Dermis blood vessel endothelial cell (primary cell): ENCODE measurements at regions not wholly inside any gene's neighbourhood (a gene's known extent, or its start where the extent isn't known, plus 50 kb on each side); places are given as distances from the start of the nearest gene placed in this dataset.

Experiments
- DNase-seq: peaks from one replicate; pipeline ENCODE4 v3.0.0; 2010

GRCh38 chr5:112628214-112628980 lies 109.3 kb upstream of the APC start:
- DNase-seq: no peak

DNA sequence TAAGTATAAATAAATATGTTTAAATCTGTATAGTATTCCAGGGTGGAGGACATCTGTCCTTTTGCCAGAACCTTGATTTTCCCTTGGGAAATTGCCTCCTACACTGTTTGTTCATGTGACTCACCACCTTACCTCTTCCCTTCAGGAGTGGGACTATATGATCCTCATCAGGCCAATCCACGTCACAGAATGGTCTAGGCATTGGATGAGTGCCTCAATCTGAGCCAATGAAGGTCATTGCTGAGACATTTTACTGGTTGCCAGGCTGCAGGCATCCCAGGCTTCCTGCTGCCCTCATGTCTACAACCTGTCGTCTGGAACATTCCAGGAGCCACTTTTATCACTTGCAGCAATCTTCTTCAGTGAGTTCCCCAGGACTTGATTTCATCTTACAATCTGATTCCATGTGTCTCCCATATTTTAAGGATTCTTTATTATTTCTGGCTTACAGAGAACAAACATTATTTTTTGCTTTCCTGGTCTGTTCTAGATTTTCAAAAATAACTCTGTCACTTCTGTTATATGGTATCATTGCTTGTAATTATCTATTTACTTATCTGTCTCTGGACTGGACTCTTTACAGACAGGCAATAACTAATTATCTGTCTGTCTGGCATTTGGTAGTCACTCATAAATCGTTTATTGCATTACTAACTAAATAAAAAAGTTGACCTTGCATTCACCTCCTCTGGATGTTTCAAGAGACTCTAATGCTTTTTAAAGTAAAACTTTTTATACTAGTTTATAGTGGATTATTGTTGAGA lies 107.3 kb upstream of the APC start:
- no peak for DNase-seq

DNA sequence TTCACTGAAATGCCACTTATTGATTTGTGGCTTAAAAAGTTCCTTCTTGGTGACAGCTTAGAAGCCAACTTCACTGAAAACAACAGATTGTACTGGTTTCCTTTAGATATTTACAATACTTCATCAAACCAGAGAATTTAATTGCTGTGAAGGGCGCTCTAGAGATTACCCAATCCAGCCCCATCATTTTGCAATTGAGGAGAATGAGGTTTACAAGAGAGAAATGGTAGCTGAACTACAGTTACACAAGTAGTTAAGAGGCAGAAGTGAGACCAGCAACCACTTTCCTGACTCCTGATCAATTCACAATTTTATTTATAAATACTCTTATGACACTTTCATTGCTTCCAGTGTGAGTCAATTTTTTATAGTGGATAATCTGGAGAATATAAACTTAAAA lies 103.5 kb upstream of the APC start:
- no peak for DNase-seq

DNA sequence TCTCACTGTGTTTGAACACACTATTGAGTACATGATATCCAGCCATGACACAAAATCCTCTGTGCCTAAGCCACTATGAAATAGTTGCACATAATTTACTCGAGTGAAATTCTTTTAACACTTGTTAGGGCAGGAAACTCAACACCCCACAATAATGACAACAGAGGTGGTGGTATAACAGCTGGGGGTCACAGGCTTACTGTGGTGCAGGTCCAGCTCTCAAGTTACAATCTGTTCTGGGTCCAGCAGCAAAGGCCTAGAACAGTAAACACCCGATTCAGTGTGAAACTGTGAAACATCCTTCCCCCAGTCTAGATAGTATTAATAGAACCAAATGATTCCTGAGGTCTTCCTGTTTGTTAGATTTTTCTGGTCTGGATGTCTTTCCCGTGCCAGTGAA lies 102.9 kb upstream of the APC start:
- DNase-seq: no peak

GRCh38 chr5:112635276-112635675 lies 102.4 kb upstream of the APC start:
- no peak for DNase-seq

GRCh38 chr5:112635771-112636731 lies 101.6 kb upstream of the APC start:
- DNase-seq: no peak

GRCh38 chr5:112636751-112637150 lies 100.9 kb upstream of the APC start:
- DNase-seq: no peak

- DNase-seq: no peak
These were observed 100.3 kb upstream of the APC start for GRCh38 chr5:112637343-112637742.

- no peak for DNase-seq
These were observed 97.1 kb upstream of the APC start for GRCh38 chr5:112640546-112640945.

DNA sequence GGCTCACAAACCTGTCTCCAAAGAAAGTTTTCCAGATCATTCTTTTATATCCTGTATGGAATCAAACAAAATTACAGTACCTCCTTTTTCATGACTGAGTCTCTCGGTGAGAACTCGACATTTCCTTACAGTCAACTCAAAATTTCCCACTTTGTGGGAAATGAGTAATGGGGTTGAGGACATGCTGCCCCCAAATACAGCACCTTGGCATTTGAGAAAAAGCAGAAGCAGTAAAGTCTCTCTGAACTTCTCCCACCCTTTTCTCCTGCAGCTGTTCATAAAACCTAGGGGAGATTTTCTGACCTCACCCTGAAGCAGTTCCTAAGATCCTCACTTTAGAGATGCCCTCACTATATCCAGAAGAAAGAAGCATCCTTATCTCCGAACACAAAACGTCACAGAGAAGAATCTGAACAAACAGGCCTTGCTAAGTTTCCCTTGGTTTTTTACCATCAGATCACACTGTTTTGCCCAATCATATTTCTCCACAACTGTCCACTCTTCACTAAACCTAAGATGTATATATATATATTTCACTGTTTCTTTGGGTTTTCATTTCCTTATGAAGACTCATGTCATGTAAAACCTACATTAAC lies 96.1 kb upstream of the APC start:
- DNase-seq: no peak

DNA sequence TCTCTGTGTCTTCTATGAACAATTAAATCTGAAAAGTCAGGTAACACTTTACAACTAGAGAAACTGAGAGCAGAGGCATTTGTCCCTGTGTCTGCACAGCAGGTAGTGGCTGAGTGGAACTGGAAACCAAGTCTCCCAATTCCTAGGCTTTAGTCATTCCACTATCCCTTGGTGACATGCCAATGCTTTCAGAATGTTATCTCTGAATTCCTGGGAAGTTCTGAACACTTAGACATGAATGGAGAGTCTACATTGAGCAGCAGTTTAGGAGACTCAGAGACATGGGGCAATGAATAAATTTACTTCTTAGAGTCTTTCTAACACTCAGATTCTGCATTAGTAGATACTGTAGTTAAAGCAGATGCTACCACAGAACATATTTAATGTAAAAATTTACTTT lies 94.8 kb upstream of the APC start:
- no peak for DNase-seq

- DNase-seq: no peak
These were observed 94.2 kb upstream of the APC start for GRCh38 chr5:112643339-112643971.

- DNase-seq: no peak
These were observed 91.3 kb upstream of the APC start for GRCh38 chr5:112646139-112646936.

DNA sequence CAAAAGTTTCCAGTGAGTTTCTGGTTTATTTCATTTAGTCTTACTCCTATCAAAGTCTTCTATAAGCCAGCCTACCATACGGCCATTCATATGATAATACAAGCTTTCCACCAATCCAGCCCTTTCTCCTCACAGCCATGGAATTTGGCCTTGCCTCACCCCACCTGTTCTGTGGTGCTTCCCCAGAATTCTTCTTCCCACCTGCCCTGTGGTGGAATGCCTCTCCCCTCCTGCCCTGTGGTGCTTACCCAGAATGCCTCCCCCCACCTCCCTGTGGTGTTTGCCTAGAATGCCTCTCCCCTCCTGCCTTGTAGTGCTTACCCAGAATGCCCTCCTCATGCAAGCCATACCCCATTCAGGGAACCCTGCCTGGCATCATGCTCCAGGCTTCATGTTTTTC lies 90.3 kb upstream of the APC start:
- DNase-seq: no peak

DNA sequence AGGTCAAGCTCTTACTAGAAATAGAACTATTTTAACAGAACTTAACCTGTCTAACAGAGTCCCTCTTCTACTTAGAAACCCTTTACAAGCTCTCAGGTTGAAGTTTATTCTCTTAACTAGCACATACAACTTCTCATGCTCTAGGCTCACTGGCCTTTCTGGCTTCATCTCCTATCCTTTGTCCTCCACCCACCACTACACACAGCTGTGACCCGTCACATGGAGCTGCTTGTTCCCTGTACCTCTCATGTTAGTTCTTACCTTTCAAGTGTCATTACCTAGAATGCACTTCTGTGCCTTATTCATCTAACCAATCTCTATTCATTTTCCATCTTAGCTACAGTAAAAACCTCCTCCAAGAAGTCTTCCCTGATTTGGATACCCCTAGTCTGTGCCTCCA lies 89.4 kb upstream of the APC start:
- DNase-seq: no peak

DNA sequence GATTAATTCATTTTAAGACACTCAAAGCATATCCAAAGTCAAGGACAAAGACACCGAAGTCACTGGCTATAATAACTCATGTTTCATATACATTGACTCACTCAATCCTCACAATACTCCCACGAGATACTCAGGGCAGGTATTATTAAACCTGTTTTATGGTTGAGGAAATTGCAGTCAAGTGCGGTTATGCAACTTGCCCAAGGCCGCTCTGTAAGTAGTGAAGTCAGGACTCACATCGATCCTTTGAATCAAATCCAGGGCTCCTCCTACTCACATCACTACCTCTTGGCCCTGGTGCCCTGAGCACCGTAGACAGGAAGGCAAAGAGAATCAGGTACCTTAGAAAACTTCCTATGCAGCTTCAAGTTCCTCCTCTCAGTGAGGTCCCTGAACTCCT lies 87.8 kb upstream of the APC start:
- DNase-seq: no peak

- DNase-seq: no peak
These were observed 84.0 kb upstream of the APC start for GRCh38 chr5:112653638-112654205.

DNA sequence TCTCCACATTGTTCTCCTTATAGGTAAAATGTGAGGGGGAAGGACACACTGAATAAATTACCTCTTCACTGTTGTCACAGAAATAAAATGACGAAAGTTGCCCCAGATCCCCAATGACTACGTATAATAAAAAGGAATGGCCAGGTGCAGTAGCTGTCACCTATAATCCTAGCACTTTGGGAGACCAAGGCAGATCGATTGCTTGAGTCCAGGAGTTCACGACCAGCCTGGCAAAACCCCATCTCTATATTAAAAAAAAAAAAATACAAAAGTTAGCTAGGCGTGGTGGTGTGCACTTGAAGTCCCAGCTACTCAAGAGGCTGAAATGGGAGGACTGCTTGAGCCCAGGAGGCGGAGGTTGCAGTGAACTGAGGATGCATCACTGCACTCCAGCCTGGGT lies 82.2 kb upstream of the APC start:
- DNase-seq: no peak

DNA sequence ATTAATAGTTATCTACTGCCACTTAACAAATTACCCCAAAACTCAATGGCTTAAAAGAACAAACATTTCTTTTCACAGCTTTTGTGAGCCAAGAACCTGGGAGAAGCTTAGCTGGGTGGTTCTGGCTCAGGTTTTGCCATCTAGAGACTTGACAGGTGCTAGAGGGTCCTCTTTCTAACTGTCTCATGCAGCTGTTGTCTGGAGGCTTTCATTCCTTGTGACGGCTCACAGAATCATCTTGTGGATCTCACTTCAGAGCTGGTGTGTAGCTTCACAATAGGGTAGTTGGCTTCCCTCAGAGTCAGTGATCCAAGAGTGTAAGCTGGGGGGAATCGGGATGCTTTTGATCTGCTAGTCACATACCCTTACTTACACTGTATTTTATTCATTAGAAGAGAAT lies 81.2 kb upstream of the APC start:
- DNase-seq: no peak

- no peak for DNase-seq
These were observed 79.9 kb upstream of the APC start for GRCh38 chr5:112657804-112658203.

DNA sequence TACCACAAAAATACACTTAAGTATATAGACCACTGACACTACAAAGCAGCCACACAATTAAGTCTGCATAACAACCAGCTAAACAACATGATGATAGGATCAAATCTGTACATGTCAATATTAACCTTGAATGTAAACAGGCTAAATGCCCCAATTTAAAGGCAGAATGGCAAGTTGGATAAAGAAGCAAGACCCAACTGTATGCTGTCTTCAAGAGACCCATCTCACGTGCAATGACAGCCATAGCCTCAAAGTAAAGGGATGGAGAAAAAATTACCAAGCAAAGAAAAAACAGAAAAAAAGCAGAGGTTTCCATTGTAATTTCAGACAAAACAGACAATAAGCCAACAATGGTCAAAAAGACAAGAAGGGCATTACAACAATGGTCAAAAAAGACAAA lies 77.3 kb upstream of the APC start:
- DNase-seq: no peak
